GM18861 (cell line): ENCODE measurements at regions not wholly inside any gene's neighbourhood (a gene's known extent, or its start where the extent isn't known, plus 50 kb on each side); places are given as distances from the start of the nearest gene placed in this dataset.
"Not testable (repeated sequence)": the region's sequence is repeated elsewhere in the genome, so short reads cannot be mapped to it uniquely, and the experiment has no call there.

Experiments
- ATAC-seq: cut with Tn5 transposase; IDR thresholded peaks from one replicate; pipeline ENCODE4 v1.9.1; 2021; ENCODE audit not compliant: unreplicated experiment

DNA sequence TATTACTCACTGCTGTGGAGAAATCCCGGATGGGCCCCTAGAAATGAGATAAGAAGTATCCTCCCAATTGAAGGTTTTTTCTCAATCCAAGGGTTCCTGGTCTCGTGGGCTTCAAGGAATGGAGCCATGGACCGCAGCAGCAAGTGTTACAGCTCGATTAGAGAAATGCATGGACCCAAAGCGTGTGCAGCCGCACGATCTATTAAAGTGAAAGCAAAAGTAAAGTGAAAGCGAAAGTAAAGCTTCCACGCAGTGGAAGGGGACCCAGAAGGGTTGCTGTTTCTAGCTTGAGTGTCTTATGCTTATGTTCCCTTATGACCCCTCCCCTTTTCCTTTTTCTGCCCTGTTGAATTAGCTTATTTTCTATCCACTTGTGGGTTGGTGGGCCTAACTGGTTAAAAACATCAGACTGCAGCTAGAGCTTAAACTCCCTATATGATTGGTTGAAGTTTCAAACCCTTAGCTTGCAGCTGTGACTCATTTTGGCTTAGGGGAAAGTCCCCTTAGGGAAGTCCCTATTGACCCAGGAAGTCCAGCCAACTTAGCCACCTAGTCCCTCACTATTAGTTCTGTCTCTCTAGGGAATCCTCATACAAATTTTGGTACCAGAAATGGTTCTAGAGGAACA, 1111.8 kb downstream of the TAF11L14 start:
- ATAC-seq = peak; percentile 81

DNA sequence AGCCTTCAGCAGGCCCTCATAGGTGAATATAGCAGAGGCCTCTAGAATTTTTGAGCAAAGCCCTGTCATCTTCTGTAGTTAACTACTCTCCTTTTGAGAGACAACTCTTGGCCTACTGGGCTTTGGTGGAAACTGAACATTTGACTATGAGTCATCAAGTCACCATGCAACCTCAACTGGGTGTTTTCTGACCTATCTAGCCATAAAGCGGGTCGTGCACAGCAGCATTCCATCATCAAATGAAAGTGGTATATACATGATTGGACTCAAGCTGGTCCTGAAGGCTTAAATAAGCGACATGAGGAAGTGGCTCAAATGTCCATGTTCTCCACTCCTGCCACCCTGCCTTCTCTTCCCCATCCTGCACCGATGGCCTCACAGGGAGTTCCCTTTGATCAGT, 1115.5 kb downstream of the TAF11L14 start:
- ATAC-seq = peak; percentile 23

DNA sequence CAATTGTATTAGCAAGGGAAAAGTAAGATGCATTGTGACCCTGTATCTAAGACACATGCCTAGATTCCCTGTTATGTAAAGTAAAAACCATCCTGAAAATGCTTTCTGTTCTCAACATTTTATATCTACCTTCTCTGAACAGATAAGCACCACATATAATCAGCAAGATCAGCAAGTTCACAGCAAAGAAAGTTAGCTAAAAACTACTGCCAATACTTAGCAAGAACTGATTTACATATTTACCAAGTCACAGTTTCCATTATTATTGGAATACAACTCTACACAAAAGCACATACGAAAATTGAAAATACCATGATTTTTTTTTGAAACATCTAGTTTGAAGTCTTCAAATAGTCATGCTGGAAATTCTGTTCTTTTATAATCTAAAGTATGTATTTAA, 1118.1 kb downstream of the TAF11L14 start:
- no peak for ATAC-seq

DNA sequence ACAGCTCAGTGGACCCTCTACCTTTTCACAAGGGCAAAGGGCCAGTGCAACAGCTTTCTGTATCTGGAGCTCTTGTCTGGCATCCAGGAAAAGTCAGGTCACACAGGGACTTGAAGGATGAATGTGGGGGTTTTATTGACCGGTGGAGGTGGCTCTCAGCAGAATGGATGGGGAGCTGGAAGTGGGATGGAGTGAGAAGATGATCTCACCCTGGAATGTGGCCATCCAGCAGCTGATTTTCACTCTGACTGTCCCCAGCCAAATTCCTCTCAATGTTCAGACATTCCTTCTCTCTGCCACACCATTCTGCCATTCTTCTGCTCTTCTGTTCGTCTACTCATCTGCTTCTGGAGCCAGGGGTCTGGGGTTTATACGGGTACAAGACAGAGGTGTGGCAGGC, 1119.9 kb downstream of the TAF11L14 start:
- no peak for ATAC-seq

DNA sequence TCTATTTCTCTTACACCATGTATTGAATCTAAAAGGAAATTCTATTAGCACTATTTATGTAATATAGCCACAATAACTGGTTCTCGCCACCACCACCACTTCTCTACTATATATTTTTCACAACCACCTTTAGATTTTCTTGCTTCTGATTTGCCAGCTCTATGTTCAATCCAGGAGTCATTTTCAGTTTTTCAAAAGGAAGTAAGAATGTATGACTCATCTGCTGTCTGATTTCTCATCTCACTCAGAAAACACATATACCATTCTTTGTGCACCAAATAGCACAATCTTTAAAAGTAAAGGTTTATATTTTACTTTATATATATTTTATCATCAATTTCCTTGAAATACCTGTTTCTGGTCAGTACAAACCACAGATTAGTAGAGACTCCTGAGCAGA, 1127.5 kb downstream of the TAF11L14 start:
- ATAC-seq = peak; percentile 84

DNA sequence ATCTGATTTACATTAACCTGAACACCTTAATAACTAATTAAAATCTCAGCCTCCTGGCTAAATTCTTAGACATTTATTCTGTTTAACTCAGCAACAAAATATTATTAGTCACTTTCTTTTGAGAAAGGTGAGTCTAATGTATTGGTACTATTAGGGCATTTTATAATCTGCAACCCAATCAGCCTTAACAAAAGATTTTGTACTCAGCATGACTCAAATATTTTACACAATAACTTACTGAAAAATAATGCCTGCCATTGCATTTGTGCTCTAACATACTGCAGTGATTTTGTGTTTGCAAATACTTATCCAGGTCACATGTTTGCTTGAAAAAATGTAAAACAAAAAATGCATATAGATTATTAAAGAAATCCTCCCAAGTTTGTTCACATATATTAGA, 1129.9 kb downstream of the TAF11L14 start:
- no peak for ATAC-seq

DNA sequence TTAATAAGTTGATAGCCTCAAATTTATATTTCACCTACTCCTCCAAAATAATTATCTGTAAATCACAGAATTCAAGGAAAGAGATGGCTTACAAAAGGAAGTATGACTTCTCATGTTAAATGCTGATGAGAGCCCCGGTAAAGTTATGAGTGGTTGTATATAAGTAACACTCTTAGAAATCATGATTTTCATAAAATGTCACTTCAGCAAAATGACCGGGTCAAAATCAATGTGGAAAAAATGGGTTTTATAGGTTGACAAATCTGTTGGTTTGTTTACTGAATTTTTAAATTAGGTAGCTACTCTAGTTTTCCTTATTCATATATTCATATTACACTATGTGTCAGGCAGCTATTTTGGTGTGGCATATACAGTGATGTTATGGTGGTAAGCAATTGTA, 1131.0 kb downstream of the TAF11L14 start:
- no peak for ATAC-seq

DNA sequence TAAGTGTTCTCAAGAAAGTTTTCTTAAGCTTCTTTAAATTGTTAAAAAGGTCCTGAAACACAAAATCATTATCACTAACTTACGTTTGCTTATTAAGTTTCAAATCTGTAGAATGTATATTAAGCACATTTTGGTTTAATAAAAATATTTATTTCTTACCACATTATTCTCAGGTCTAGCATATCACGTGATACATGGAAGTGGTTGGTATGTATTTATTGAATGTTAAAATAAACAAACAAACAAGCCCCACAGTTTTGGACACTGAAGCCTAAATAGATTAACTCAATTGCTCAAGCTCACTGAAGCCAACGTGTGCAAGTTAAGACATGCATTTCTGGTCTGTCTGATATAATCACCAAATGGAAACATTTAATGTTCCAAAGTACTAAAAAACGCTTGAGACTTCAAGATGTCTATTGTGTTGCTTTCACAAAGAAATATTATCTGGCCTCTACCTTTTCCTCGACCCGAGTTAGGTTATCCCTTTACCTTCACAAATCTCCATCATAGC, 1136.9 kb downstream of the TAF11L14 start:
- ATAC-seq = no peak

DNA sequence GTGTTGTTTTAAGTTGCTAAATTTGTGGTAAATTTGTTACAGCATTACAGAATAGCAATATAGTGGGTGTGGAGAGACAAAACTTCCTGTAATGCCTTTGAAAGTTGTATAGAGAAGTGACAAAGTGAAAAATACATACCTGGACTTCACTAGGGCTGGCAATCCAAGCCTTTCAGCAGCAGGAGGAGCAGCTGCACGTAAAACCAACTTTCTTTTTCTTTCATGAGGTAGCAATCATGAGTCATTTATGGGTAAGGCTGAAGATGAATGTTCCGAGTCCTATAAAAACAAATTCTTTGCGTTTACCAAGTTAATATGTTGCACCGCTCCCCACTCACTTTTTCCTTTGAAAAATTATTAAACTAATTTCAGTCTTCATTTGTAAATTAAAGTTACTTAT, 1138.2 kb downstream of the TAF11L14 start:
- ATAC-seq = peak; percentile 57

DNA sequence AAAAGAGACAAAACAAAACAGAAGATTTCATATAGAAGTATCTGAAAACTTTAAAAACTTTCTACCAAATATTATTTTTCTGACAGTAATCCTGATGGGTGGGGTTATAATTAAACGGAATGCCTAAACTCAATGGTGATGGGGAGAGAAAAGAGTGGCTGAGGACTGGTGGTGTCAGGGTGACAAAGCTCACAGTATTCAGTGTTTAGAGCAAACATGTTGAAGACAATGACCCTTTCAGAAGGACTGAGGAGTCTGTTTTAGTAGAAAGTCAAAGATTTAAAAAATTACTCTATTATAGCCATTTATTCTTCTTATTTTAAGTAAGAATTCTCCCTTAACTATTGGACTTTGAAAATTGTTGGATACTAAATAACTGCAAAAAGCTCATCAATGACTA, 1144.0 kb downstream of the TAF11L14 start:
- no peak for ATAC-seq

DNA sequence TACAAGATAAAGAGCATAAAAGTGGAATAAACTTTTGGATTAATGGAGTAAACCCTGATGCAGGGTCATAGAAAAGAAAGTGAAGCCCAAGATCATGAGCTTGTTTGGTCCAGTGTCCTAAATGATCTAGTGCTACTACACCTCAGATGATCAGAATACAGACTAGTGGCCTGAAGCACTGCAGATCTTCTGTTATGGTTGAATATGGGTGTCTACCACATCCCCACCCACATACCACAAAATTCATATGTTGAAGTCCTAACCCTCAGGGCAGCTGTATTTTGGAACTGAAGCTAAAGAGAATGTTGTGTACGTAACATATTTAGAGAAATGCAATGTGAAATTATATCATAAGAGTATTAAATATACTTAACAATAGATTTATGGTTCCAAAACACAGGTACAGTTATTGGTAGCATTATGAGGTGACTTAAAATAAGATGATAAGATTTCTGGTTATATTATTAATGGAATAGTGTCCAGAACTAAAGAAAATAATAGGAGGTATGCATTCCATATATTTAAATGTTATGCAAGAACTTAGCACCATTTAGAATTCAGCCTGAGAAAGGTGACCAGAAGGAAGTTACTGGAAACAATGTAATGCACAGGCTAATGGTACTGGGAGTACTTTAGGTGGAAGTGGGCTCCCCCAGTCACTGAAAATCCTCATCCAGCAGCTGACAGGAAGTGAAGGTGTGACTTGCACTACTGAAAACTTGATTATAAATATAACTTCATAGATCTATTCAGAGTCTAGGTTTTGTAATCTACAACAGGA, 1155.1 kb downstream of the TAF11L14 start:
- no peak for ATAC-seq

DNA sequence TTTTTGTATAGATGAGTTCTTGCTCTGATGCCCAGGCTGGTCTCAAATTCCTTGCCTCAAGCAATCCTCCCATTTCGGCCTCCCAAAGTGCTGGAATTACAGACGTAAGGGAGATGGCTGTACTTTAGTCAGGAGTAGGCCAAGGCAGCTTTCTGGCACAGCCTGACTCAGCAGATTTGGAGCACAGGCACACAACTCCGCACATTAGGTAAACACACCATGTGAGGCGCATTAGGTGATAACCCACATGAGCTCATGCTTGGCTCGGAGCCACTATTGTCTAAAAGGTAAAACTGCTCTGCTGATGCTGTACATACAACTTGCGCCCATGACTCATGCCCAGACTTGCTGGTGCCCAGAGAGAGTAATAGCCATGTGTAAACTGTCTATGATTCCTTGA, 1157.9 kb downstream of the TAF11L14 start:
- ATAC-seq = no peak

DNA sequence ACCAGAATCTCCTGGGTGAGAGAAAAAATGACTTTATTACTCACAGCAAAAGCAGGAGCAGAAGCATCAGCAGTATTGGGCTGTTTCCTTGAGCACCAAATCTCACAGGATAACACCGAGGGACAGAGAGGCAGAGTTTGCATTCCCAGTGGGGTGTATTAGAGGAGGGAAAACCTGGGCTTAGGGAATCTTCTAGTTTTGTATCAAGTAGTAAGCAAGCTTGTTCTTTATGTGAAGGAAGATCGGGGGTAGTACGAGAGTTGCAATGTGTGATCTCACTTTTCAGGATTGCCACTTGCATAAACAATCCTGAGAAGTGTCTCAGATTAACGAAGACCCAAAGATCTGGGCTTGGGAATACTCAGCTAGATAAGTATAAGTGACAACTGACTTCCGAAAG, 1163.0 kb downstream of the TAF11L14 start:
- ATAC-seq = no peak

DNA sequence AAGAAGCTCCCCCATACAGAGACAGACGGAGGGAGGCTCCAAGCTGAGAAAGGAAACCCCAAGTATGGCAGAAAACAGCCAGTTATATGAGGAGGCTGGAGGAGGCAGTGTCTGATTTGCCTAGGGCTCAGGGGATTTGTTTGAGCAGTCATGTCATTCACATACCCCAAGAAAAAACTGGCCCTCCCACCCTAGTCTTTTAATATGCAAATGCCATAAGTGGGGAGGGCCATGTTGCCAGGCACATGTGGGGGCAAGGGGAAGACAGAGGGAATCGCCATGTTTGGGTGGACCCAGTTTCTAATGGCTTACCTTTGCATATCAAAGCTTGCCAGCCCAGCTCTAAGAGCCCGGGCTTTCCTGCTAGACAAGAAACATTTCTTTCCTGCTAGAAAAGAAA, 1163.8 kb downstream of the TAF11L14 start:
- ATAC-seq = no peak

DNA sequence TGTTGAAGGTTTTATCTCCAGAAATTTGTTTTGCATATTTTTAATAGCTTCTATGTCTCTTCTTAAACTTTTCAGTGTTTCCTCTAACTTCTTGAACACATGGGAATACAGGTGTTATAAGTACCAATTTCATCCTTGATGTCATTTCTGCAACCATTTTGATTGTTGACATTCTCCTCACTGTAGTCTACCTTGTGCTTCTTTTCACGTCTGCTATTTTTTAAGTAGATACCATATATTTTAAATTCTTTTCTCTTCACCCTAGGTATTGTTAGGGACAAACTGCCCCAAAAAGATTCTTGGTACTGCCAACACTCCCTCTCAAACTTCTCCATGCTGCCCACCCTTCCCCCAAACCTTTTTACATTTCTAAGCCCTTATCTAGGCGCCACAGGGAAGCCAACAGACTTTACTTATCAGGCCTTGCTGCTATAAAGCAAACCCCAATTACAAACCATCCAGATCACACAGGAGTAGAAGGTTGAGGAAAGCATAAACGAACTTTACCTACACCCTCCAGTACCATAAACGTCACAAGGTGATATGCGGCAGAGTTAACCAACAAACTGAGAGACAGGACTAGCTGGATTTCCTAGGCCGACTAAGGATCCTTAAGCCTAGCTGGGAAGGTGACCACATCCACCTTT, 1165.3 kb downstream of the TAF11L14 start:
- no peak for ATAC-seq

DNA sequence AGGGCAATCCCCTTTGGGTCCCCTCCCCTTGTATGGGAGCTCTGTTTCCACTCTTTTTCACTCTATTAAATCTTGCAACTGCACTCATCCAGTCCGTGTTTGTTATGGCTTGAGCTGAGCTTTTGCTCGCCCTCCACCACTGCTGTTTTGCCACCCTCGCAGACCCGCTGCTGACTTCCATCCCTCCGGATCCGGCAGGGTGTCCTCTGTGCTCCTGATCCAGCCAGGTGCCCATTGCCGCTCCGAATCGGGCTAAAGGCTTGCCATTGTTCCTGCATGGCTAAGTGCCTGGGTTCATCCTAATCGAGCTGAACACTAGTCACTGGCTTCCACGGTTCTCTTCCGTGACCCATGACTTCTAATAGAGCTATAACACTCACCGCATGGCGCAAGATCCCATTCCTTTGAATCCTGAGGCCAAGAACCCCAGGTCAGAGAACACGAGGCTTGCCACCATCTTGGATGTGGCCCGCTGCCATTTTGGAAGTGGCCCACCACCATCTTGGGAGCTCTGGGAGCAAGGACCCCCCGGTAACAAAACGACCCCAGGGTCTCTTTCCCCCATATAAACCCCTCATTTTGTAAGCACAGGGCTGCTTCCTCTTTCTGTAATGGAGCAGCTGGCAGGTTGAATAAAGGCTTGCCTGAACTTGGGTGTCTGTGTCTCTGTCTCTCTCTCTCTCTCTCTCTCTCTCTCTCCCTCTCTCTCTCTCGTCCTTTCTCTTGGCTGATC, 1166.2 kb downstream of the TAF11L14 start:
- no peak for ATAC-seq

DNA sequence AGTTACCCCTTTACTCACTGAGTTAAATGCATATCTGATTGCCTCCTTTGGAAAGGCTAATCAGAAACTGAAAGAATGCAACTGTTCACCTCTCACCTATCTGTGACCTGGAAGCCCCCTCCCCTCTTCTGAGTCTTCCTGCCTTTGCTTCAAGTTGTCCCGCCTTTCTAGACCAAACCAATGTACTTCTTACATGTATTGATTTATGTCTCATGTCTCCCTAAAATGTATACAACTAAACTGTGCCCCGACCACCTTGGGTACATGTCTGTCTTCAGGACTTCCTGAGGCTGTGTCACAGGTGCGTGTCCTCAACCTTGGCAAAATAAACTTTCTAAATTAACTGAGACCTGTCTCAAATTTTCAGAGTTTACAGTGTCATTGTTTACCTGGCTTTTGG, 1167.2 kb downstream of the TAF11L14 start:
- not testable (repeated sequence) for ATAC-seq

DNA sequence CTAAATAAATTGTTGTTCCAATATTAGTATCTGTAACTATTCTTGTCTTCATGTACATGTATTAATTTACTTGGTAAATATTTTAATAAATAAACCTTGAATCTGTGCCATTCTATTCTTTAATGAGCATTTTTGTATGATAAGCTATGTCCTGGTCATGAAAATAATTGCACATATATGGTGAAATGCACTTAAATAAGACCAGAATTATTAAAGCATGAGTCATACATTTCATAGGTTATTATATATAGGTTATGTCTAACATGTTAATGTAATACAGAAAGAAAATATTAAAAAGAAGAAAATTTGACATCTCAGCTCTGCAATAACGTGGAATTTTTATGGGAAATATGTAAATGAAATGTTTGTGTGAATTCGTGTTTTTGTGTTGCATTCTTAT, 1168.1 kb downstream of the TAF11L14 start:
- ATAC-seq = no peak

DNA sequence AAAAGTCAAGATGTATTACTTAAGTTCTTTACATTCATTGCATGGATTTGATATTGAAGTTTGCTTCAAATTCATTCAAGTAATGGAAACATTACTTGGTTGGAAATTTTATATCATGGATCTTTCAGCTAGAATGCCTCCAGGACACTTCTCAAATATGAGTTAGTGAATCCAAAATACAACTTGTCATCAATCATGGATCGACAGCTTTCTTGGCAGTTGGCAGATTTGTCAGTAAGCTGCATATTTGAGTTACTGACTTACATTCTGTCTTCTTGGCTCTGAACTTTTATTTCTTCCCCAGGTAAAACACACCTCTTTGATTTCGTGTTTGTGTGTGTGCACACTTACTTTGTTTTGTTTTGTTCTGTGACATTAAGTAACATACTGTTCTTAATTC, 1171.1 kb downstream of the TAF11L14 start:
- ATAC-seq = no peak

DNA sequence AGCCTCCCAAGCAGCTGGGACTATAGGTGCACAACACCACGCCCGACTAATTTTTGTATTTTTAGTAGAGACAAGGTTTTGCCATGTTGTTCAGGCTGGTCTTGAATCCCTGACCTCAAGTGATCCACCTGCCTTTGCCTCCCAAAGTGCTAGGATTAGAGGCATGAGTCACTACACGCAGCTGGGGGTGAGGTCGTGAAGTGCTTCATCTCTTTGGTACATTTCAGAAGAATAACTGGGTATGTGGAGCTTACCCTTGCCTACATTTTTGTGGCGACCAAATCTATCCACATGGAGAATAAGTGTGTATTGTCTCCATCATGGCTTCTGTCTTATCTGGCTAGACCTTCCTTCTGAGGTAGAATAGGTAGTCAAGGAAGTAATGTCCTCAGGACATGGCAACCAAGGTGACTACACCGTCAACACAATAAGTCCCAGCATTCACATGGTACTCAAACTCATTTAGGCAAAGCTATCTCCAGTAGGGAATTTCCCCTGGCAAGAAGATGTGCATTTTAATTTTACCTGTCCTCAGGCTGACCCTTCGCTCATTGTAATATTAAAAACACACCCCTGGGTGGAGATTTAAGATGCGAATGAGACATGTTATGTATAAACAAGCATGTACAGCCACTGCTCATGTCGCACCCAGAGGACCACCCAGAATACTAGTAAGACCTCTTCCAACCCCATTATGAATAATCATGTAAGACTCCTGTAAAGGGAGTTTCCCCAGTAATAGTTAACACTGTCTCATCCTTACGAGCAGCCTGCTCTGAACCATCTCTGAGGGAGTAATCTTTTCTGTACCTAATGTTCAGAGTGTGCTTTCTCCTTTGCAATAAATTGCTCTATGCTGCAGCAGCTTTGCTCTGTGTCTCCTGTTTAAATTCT, 1173.2 kb downstream of the TAF11L14 start:
- ATAC-seq = no peak
